ENCODE measurements at regions not wholly inside any gene's neighbourhood (a gene's known extent, or its start where the extent isn't known, plus 50 kb on each side); places are given as distances from the start of the nearest gene placed in this dataset.

GRCh38 chr14:22046063-22046462, 372.4 kb upstream of the OR4E1 start:
- no peaks in the 10 kb centered on the region for H3K9me3 ChIP-seq (ENCODE audit: control insufficient read depth, low read length)
- H3K9ac ChIP-seq (ENCODE audit: low read length) = no peak overlapping the region
- no peaks in the 10 kb centered on the region for H3K27me3 ChIP-seq (ENCODE audit: control insufficient read depth, insufficient read depth, low read length)
- H3K4me3 ChIP-seq (ENCODE audit: low read length) = no peak overlapping the region
- no peaks in the 10 kb centered on the region for H3K36me3 ChIP-seq (ENCODE audit: control insufficient read depth, insufficient read depth, low read length)
- no peaks in the 10 kb centered on the region for H3K4me1 ChIP-seq (ENCODE audit: control insufficient read depth, insufficient read depth, low read length)

GRCh38 chr14:22044193-22044592, 370.6 kb upstream of the OR4E1 start:
- H3K36me3 ChIP-seq (ENCODE audit: control insufficient read depth, insufficient read depth, low read length) = no peaks in the 10 kb centered on the region
- no peaks in the 10 kb centered on the region for H3K9me3 ChIP-seq (ENCODE audit: control insufficient read depth, low read length)
- no peak overlapping the region for H3K4me3 ChIP-seq (ENCODE audit: low read length)
- H3K9ac ChIP-seq (ENCODE audit: low read length) = no peak overlapping the region
- H3K27me3 ChIP-seq (ENCODE audit: control insufficient read depth, insufficient read depth, low read length) = no peaks in the 10 kb centered on the region
- no peaks in the 10 kb centered on the region for H3K4me1 ChIP-seq (ENCODE audit: control insufficient read depth, insufficient read depth, low read length)

DNA sequence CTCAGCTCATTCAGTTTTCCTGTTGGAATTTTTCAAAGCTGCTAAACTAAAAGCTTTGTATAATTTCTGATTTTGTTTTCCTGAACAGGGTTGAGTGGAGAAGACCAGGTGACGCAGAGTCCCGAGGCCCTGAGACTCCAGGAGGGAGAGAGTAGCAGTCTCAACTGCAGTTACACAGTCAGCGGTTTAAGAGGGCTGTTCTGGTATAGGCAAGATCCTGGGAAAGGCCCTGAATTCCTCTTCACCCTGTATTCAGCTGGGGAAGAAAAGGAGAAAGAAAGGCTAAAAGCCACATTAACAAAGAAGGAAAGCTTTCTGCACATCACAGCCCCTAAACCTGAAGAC, 367.1 kb upstream of the OR4E1 start:
- Histone ChIP-seq H3K36me3 (ENCODE audit: control insufficient read depth, insufficient read depth, low read length) (no peaks in the 10 kb centered on the region), H3K9ac (ENCODE audit: low read length) (no peak overlapping the region), H3K27me3 (ENCODE audit: control insufficient read depth, insufficient read depth, low read length) (no peaks in the 10 kb centered on the region), H3K4me1 (ENCODE audit: control insufficient read depth, insufficient read depth, low read length) (no peaks in the 10 kb centered on the region), H3K4me3 (ENCODE audit: low read length) (no peak overlapping the region), H3K9me3 (ENCODE audit: control insufficient read depth, low read length) (no peaks in the 10 kb centered on the region)

DNA sequence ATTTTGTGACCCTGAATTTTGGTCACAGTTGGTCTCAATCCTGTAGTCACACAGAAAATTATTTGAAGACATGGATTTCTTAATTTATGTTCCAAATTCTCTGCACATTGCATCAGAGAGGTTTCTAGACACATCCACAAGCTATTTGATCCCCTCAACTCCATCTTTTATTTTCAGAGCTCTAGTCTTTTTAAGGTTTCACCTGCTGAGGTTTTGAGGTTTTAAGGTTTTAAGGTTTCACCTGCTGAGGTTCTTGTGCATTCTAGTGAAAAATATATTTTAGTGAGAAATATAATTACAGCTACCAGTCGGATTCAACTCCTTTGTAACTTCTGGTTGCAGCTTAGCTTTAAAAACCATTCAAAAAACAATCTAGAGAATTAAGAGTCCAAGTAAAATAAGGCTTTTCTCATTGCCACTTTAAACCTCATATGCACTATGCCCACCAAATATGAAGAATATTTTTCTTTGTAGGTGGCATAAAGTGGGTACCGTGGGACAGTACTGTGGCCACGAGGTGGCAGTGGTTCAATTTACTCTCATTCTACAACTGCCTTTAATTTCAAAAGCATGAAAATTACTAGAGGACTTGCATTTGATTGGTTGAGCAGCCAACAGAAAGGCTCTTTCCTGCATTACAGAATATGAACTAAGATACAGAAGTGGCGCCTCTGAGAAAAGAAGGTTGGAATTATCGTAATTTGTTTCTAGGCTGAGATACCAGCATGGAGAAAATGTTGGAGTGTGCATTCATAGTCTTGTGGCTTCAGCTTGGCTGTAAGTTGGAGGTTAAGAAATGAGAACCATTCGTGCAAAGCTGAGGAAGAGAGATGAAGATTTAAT, 366.5 kb upstream of the OR4E1 start:
- Histone ChIP-seq H3K36me3 (ENCODE audit: control insufficient read depth, insufficient read depth, low read length) (no peaks in the 10 kb centered on the region), H3K27me3 (ENCODE audit: control insufficient read depth, insufficient read depth, low read length) (no peaks in the 10 kb centered on the region), H3K9me3 (ENCODE audit: control insufficient read depth, low read length) (no peaks in the 10 kb centered on the region), H3K4me1 (ENCODE audit: control insufficient read depth, insufficient read depth, low read length) (no peaks in the 10 kb centered on the region), H3K4me3 (ENCODE audit: low read length) (no peak overlapping the region), H3K9ac (ENCODE audit: low read length) (no peak overlapping the region)

DNA sequence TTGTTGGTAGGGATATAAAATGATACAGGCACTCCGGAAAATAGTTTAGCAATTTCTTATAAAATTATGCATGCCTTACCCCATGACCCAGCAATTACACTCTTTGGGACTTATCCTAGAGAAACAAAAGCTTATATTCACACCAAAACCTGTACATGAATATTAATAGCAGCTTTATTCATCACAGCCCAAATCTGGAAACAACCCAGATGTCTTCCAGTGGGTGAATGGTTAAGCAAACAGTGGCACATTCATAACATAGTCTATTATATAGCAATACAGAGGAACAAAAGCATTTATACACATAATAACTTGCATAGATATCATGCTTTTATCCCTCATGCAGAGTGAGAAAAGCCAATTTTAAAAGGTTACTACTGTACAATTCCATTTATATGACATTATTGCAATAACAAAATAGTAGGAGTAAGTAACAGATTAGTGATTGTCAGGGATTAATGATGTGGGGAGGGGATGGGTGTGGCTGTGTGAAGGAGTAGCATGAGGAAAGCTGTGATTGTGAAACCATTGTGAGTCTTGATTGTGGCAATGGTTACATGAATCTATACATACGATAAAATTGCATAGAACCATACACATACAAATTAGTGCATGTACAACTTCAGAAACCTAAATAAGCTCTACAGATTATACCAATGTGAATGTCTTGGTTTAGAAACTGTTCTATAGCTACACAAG, 363.1 kb upstream of the OR4E1 start:
- no peaks in the 10 kb centered on the region for H3K27me3 ChIP-seq (ENCODE audit: control insufficient read depth, insufficient read depth, low read length)
- H3K4me3 ChIP-seq (ENCODE audit: low read length) = no peak overlapping the region
- H3K4me1 ChIP-seq (ENCODE audit: control insufficient read depth, insufficient read depth, low read length) = no peaks in the 10 kb centered on the region
- no peak overlapping the region for H3K9ac ChIP-seq (ENCODE audit: low read length)
- H3K36me3 ChIP-seq (ENCODE audit: control insufficient read depth, insufficient read depth, low read length) = no peaks in the 10 kb centered on the region
- no peaks in the 10 kb centered on the region for H3K9me3 ChIP-seq (ENCODE audit: control insufficient read depth, low read length)

GRCh38 chr14:22026527-22026926, 352.9 kb upstream of the OR4E1 start:
- Histone ChIP-seq H3K4me1 (ENCODE audit: control insufficient read depth, insufficient read depth, low read length) (peaks cover 7% of the 10 kb centered on the region), H3K9me3 (ENCODE audit: control insufficient read depth, low read length) (no peaks in the 10 kb centered on the region), H3K4me3 (ENCODE audit: low read length) (no peak overlapping the region), H3K27me3 (ENCODE audit: control insufficient read depth, insufficient read depth, low read length) (no peaks in the 10 kb centered on the region), H3K9ac (ENCODE audit: low read length) (no peak overlapping the region), H3K36me3 (ENCODE audit: control insufficient read depth, insufficient read depth, low read length) (no peaks in the 10 kb centered on the region)

DNA sequence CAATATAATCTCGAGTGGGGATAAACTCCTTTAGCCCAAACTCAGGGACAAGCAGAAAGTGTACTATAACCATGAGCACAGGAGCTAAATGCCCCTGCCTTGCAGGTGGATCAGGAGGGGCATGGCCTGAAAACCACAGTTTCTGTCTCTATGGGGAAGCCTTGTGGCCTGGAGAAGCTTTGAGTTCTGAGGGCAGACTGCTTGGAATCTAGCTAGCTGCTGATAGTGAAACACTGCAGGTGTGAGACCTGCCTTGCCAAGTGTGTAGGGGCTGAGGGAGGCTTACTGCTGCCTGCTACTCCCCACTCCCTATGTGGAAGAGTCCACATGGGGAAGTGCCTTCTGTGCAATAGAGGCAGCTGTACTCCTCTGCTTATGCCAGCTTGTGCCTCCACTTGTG, 352.3 kb upstream of the OR4E1 start:
- Histone ChIP-seq H3K4me1 (ENCODE audit: control insufficient read depth, insufficient read depth, low read length) (peaks cover 7% of the 10 kb centered on the region), H3K4me3 (ENCODE audit: low read length) (no peak overlapping the region), H3K9ac (ENCODE audit: low read length) (no peak overlapping the region), H3K9me3 (ENCODE audit: control insufficient read depth, low read length) (no peaks in the 10 kb centered on the region), H3K27me3 (ENCODE audit: control insufficient read depth, insufficient read depth, low read length) (no peaks in the 10 kb centered on the region), H3K36me3 (ENCODE audit: control insufficient read depth, insufficient read depth, low read length) (no peaks in the 10 kb centered on the region)

DNA sequence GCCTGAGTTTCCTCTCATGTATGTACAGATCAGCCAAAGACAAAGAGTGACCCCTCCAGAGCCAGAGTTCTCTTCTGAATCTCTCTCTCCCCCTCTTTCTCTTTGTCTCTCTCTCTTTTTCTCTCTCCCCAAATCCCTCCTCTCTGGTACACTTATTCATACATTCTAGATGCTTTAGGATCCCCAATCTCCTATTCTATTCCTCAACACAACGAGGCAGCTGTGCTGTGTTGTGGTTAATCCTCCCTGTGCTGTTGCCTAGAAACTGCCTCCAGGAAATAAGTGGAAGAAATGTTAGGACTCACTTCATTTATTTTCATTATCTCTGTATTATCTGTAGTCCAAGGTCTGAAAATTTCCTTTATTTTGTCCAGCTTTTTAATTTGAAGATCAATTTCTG, 350.5 kb upstream of the OR4E1 start:
- Histone ChIP-seq H3K36me3 (ENCODE audit: control insufficient read depth, insufficient read depth, low read length) (no peaks in the 10 kb centered on the region), H3K9ac (ENCODE audit: low read length) (no peak overlapping the region), H3K27me3 (ENCODE audit: control insufficient read depth, insufficient read depth, low read length) (no peaks in the 10 kb centered on the region), H3K9me3 (ENCODE audit: control insufficient read depth, low read length) (no peaks in the 10 kb centered on the region), H3K4me3 (ENCODE audit: low read length) (no peak overlapping the region), H3K4me1 (ENCODE audit: control insufficient read depth, insufficient read depth, low read length) (peaks cover 7% of the 10 kb centered on the region)

GRCh38 chr14:22018890-22019289, 345.3 kb upstream of the OR4E1 start:
- H3K4me3 ChIP-seq (ENCODE audit: low read length) = no peak overlapping the region
- no peaks in the 10 kb centered on the region for H3K27me3 ChIP-seq (ENCODE audit: control insufficient read depth, insufficient read depth, low read length)
- no peak overlapping the region for H3K9ac ChIP-seq (ENCODE audit: low read length)
- H3K36me3 ChIP-seq (ENCODE audit: control insufficient read depth, insufficient read depth, low read length) = no peaks in the 10 kb centered on the region
- H3K9me3 ChIP-seq (ENCODE audit: control insufficient read depth, low read length) = no peaks in the 10 kb centered on the region
- no peaks in the 10 kb centered on the region for H3K4me1 ChIP-seq (ENCODE audit: control insufficient read depth, insufficient read depth, low read length)

- Histone ChIP-seq H3K27me3 (ENCODE audit: control insufficient read depth, insufficient read depth, low read length) (no peaks in the 10 kb centered on the region), H3K36me3 (ENCODE audit: control insufficient read depth, insufficient read depth, low read length) (no peaks in the 10 kb centered on the region), H3K9ac (ENCODE audit: low read length) (no peak overlapping the region), H3K4me1 (ENCODE audit: control insufficient read depth, insufficient read depth, low read length) (no peaks in the 10 kb centered on the region), H3K9me3 (ENCODE audit: control insufficient read depth, low read length) (no peaks in the 10 kb centered on the region), H3K4me3 (ENCODE audit: low read length) (no peak overlapping the region)
Measured at GRCh38 chr14:22012452-22012851, 338.8 kb upstream of the OR4E1 start.

DNA sequence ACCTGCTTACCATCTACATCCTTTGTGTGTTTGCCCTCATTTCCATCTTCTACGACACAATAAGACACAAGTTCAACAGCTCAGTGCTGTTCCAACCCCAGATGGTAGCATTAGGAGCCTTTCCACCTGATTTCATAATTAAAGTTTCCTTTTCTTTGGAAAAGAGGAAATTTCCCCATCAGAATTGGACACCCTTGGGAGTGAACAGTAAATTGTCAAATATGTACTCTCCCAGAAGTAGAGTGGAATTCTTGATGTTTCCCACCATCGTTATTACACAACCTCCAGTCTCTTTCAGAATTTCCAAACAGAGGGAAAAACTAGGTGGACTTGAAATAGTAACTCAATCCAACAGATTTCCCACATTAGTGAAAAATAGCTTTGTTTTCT, 337.6 kb upstream of the OR4E1 start:
- H3K4me3 ChIP-seq (ENCODE audit: low read length) = no peak overlapping the region
- no peaks in the 10 kb centered on the region for H3K27me3 ChIP-seq (ENCODE audit: control insufficient read depth, insufficient read depth, low read length)
- H3K4me1 ChIP-seq (ENCODE audit: control insufficient read depth, insufficient read depth, low read length) = no peaks in the 10 kb centered on the region
- H3K9me3 ChIP-seq (ENCODE audit: control insufficient read depth, low read length) = no peaks in the 10 kb centered on the region
- no peak overlapping the region for H3K9ac ChIP-seq (ENCODE audit: low read length)
- no peaks in the 10 kb centered on the region for H3K36me3 ChIP-seq (ENCODE audit: control insufficient read depth, insufficient read depth, low read length)

DNA sequence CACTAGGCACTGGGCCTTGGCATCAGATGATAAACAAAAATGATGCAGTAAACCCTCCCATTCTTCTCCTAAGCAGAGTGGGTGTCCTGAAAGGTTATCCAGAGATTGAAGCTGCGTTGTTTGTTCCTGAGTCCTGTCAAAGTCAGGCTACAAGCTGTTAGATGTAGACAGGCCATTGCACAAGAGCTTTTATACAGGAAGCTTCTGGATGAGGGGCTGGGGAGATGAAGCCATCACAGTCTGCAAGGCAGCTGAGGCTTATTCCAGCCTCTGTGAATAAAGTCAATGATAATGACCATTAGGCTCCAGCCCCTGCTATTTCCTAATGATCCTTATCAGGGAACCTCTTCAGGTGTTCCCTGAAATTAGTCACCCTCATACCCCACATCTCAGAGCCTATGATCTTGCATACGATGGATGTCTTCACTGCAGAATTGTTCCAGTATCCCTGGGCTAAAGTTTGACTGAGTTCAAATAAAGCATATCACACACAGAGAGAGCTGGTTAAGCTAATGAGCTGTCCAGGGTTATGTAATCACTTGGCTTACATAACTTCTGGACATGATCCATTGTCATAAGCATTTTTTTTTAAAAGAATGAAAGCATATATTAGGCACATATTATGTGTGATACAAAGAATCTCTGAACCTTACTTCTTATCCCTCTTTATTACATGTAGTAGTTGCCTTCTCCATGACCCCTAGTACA, 337.1 kb upstream of the OR4E1 start:
- Histone ChIP-seq H3K9ac (ENCODE audit: low read length) (no peak overlapping the region), H3K4me1 (ENCODE audit: control insufficient read depth, insufficient read depth, low read length) (no peaks in the 10 kb centered on the region), H3K27me3 (ENCODE audit: control insufficient read depth, insufficient read depth, low read length) (no peaks in the 10 kb centered on the region), H3K4me3 (ENCODE audit: low read length) (no peak overlapping the region), H3K9me3 (ENCODE audit: control insufficient read depth, low read length) (no peaks in the 10 kb centered on the region), H3K36me3 (ENCODE audit: control insufficient read depth, insufficient read depth, low read length) (no peaks in the 10 kb centered on the region)

All from mucosa of stomach (tissue), 1 donor.